ENCODE measurements at regions not wholly inside any gene's neighbourhood (a gene's known extent, or its start where the extent isn't known, plus 50 kb on each side); places are given as distances from the start of the nearest gene placed in this dataset.

DNA sequence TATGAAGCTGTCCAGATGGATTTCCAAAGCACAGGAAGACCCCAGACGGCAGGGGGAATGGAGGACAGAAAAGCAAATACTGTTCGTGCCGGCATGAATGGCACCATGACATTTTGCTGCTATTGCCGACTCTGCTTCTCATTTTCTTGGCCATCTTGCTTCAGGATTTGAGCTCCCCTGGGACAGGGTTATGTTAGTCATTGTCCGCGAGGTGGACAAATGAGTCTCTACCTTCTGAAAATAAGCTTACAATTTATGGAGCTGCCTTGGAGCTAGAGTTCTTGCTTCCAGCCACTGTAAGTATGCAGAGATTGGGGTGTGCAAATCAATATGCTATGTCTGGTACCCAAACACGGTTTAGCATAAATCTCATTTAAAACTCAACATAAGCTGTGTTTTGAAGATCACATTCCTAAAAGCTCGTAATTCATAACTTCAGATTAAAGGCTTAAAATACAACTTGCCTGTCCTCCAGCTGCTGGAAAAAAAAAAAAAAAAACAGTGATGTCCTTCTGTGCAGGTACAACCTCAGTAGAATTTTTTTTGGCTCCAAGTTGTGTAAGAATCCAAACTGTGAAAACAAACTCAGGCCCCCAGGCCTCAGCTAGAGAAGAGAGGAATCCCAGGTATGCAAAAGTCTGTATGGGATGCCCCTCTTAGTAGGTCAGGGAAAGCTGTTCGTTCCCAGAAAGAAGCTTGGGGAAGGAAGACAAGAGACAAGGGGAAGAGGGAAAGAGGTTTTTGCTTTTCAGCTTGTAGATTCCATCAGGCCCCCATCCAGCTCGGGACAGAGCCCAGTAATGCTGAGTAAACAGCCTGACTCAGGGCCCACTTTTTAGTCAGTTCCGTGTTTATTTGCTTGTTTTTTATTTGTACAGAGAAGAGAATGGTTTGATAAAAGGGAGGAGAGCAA is 184.2 kb upstream of the FOXA2 start:
- TF ChIP-seq, protein P1, sequence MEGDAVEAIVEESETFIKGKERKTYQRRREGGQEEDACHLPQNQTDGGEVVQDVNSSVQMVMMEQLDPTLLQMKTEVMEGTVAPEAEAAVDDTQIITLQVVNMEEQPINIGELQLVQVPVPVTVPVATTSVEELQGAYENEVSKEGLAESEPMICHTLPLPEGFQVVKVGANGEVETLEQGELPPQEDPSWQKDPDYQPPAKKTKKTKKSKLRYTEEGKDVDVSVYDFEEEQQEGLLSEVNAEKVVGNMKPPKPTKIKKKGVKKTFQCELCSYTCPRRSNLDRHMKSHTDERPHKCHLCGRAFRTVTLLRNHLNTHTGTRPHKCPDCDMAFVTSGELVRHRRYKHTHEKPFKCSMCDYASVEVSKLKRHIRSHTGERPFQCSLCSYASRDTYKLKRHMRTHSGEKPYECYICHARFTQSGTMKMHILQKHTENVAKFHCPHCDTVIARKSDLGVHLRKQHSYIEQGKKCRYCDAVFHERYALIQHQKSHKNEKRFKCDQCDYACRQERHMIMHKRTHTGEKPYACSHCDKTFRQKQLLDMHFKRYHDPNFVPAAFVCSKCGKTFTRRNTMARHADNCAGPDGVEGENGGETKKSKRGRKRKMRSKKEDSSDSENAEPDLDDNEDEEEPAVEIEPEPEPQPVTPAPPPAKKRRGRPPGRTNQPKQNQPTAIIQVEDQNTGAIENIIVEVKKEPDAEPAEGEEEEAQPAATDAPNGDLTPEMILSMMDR (IDR thresholded peaks at IDR 0.05; ENCODE audit: control insufficient read depth, extremely low read depth, insufficient read depth) = no peak
- H3K4me3 ChIP-seq (ENCODE audit: low read depth, low read length) = no peak overlapping the region
- no peak for DNase-seq (ENCODE audit: low read depth)

DNA sequence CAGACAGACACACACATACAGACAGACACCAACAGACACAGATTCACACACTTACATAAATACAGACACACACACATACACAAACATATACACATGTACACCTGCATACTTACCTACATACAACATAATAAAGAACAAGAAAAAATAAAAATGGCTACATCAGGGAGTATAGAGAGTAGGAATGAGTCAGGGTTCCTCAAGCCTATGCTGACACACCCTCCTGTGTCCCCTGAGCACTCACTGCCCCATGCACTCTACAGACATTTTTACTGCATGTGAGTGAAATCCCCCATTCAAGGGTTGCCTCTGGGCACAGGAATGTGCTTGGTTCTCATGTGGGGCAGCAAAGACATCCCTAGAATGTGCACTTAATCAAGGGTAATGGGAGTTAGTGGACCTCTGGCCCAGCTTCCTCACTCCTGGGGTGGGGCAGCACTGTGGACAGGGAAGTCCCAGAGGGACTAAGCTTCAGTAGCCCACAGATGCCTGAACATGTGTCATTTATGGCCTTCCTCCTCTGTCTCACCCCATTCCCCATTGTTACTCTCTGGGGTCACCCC is 185.9 kb upstream of the FOXA2 start:
- no peak overlapping the region for H3K4me3 ChIP-seq (ENCODE audit: low read depth, low read length)
- DNase-seq (ENCODE audit: low read depth) = no peak
- TF ChIP-seq, protein P1 (IDR thresholded peaks at IDR 0.05; ENCODE audit: control insufficient read depth, extremely low read depth, insufficient read depth) = no peak

DNA sequence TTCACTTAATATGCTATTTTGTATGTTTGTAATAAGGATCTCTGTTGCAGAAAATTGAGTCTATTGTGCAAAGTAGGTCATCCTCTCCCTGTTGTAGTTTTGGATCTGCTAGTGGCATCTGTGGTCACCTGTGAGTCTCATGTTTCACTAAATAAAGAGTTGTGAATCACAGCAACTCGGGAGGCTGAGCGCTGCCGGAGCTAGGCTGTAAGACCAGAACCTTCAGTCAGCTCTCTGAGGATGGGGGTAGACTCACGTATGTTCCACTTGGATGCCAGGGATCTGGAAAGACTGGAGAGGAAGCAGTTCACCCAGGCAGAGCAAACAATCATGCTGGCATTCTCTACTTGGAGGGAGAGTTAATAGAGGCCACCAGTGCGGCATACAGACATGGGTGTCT is 187.3 kb upstream of the FOXA2 start:
- H3K4me3 ChIP-seq (ENCODE audit: low read depth, low read length) = no peak overlapping the region
- TF ChIP-seq, protein P1 (IDR thresholded peaks at IDR 0.05; ENCODE audit: control insufficient read depth, extremely low read depth, insufficient read depth) = no peak
- DNase-seq (ENCODE audit: low read depth) = no peak

DNA sequence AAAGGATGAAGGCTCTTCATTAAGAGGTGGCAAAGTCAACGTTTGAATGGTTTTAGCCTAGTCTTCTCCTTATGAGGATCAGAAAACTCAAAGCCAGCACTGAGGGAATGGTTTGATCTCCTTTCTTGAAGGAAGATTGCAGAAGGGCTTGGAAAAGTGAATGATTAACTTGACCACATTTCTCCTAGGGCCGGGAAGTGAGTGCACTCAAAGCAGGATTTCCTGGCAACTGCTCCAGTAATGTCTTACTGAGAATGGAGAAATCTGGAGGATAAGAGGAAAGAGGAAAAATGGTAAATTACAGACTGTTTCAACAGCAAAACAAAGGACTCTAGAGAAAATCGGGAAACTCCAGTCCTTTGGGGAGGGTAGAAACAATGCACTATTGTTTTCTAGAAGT is 189.0 kb upstream of the FOXA2 start:
- no peak overlapping the region for H3K4me3 ChIP-seq (ENCODE audit: low read depth, low read length)
- TF ChIP-seq, protein P1 (IDR thresholded peaks at IDR 0.05; ENCODE audit: control insufficient read depth, extremely low read depth, insufficient read depth) = no peak
- no peak for DNase-seq (ENCODE audit: low read depth)

DNA sequence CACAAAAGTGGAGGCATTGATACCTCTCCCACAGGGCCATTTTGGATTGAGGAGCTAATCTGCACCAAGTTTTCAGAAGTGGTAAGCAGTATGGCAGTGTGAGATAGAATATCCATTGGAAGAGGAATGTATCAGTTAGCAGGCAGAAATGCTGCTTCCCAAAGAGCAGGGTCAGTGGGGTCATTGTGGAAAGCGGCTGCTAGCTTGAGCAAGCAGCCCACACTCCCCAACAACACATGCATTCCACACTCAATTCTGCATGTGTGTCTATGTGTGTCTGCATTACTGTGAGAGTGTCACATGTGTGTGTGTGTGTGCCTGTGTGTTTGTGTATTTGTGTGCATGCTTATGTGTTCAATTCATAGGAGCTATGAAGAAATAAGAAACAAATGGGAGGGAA is 190.9 kb upstream of the FOXA2 start:
- TF ChIP-seq, protein P1 (IDR thresholded peaks at IDR 0.05; ENCODE audit: control insufficient read depth, extremely low read depth, insufficient read depth) = no peak

DNA sequence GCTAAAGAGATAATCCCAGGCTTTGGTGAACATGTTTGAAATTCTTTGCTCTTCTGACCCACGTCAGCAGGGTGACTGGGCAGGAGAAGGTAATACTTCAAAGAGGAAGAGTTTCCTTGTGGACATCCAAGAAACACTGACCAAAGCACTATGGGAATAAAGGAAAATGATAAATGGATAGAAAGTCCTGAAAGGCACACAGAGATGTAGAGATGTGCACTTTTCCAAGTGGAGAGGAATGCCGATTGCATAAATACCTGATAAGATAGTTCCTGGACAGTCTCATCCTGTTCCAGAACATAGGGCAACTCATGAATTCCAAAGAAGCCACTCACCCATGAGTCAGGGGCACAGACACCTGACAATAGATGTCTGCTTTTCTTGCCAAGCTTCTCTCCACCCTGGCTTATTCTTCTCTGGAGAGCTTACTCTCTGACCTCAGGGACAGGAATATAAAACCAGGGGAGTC is 191.3 kb upstream of the FOXA2 start:
- TF ChIP-seq, protein P1 (IDR thresholded peaks at IDR 0.05; ENCODE audit: control insufficient read depth, extremely low read depth, insufficient read depth) = no peak
- H3K4me3 ChIP-seq (ENCODE audit: low read depth, low read length) = no peak overlapping the region
- DNase-seq (ENCODE audit: low read depth) = no peak

More for the DNA sequence above, 190.9 kb upstream of the FOXA2 start:
- DNase-seq (ENCODE audit: low read depth) = no peak
- H3K4me3 ChIP-seq (ENCODE audit: low read depth, low read length) = no peak overlapping the region
